HG03097 (cell line): ENCODE measurements at regions not wholly inside any gene's neighbourhood (a gene's known extent, or its start where the extent isn't known, plus 50 kb on each side); places are given as distances from the start of the nearest gene placed in this dataset.
"Not testable (repeated sequence)": the region's sequence is repeated elsewhere in the genome, so short reads cannot be mapped to it uniquely, and the experiment has no call there.

Experiments
- ATAC-seq: cut with Tn5 transposase; IDR thresholded peaks from one replicate; pipeline ENCODE4 v1.9.1; 2021; ENCODE audit not compliant: unreplicated experiment, low FRiP score

DNA sequence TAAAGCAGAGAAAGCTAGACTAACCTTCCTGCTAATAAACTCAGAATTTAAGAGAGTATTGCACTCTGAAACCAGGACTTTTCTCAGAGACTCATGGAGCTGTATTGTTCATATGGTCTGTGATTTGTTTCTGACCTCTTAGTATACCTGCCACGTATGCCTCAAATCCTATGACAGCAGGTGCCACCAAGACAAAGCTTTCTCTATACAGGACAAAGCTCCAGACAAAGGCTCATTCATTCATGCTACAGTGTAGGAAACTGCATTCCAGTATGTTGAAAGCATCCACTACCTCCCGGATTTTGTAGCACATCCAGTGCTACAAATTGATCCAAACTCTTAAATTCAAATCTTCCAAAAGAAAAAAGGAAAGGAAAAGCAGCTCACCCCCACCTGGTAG, 178.3 kb downstream of the CHIC2 start:
- ATAC-seq: no peak

DNA sequence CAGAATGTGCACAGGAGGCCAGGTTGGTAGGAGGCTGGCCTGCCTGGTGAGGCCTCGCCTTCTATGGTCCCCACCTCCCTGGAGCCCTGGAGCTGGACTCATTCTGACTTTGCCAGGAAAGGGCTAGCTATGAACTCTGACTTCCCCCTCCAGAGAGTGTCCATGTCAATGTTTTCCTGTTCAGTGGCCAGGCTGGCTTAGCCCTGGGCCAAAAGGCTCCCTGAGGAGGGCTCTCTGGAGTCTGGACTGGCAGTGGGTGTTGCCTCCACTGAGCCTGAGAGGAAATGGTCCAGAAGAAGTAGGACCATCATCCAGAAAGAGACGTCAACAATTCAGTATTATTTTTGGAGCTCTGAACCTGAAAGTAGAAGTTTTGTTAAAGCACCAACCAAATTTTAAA, 178.7 kb downstream of the CHIC2 start:
- no peak for ATAC-seq

DNA sequence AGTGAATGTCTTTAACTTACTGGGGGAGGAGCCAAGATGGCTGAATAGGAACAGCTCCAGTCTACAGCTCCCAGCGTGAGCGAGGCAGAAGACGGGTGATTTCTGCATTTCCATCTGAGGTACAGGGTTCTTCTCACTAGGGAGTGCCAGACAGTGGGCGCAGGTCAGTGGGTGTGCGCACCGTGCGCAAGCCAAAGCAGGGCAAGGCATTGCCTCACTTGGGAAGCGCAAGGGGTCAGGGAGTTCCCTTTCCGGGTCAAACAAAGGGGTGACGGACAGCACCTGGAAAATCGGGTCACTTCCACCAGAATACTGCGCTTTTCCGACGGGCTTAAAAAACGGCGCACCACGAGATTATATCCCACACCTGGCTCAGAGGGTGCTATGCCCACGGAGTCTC, 187.3 kb downstream of the CHIC2 start:
- ATAC-seq: not testable (repeated sequence)

DNA sequence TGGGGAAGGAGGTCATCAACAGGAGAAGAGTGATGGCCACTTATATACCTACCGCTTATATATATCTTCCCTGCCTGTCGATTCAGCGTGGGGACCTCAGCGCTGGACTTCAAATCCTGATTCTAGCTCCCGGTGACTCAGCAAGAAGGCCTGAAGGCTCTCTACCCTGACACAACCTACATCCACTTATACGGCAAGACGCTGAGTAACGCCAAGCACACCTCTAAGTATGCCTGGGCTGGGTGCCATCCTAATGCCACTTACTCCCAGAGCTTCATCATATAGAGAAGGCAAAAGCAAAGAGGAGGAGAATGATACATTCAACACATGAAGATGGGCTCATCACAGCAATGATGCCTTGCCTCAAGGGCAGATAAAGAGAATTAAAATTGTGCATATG, 198.3 kb downstream of the CHIC2 start:
- no peak for ATAC-seq

DNA sequence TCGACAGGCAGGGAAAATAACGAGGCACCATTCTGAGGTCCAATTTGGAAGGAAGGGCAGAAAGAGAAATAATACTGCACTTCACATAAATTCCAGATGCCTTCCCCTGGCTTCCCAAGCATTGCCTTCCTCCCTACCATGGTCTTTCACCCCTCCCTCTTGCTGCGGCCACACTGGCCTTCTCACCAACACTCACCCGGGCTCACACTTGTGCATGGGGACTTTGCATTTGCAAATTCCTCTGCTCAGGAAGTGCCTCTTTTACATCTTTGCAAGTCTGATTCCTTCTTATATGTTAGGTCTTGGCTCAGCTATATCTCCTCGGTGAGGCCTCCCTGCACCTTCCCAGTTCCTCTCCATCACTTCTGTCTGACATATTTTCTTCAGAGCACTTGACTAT, 199.4 kb downstream of the CHIC2 start:
- ATAC-seq: no peak

GRCh38 chr4:53863736-53864365, 200.6 kb downstream of the CHIC2 start:
- ATAC-seq: no peak

DNA sequence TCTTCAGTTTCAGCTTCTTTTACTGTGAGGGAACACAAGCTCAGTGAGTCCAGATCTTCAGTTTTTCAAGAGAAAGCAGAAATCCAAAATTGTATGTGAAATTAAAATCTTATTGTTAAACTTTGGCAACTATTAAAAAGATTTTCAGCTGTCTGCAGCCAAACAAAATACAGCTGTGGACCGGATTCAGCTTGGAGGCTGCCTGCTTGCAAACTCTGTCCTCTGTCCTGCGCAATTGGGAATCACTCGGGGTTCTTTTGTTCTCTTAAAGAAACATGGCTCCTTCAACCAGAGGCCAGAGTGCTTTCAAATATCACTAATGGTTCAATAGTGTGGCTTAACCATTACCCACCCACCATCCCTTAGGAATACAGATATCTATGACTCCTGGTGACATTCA, 201.2 kb downstream of the CHIC2 start:
- ATAC-seq: no peak

DNA sequence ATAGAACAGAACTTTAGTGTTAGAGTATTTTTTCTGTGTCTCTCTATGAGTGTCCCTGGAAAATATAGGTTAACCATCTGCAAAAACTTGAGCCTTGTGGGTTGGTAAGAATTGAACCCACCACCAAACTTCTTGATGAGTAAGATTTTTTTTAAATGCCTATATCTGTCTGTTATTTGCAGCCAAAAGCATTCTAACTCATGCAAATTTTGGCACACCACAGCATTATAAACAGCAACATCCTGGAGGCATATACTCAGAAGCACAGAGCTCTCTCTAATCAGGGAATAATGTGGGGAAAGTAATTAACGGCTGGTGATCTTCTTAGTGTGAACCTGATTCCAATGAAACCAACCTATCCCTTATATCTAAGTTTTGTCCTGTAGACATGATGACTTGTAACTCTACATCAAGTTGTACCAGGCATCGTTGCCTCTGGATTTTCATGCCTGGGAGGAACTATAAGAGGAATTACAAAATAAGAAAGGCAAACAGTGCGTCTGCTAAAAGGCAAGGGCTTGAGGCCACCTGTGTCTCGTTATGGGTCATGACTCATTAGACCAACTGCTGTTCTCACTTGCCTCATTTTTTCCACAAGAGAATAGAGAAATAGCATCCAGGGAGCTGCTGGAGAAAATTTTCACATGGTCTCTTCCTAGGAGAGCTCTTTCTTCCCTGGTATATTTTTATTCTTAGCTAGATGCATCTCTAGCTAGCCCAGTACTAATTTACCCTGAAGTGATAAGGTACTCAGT, 202.4 kb downstream of the CHIC2 start:
- no peak for ATAC-seq

- ATAC-seq: no peak
Observed at GRCh38 chr4:53859305-53859704, 205.1 kb downstream of the CHIC2 start.

DNA sequence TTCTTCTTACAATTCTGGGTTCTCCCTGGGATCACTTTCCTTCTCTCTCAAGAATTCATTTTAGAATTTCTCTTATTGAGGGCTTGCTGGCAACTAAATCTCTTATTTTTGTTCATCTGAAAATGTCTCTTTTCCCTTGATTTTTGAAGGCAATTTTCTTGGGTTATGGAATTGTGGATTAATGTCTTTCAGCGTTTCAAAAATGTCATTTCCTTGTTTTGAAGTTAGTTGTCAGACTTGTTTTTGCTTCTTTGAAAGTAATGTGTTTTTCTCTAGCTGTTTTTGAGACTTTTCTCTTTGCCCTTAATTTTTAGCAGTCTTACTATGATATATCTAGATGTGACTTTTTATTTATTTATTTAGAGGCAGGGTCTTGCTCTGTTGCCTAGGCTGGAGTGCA, 205.7 kb downstream of the CHIC2 start:
- no peak for ATAC-seq

GRCh38 chr4:53855581-53856250, 208.7 kb downstream of the CHIC2 start:
- ATAC-seq: no peak

GRCh38 chr4:53854991-53855568, 209.3 kb downstream of the CHIC2 start:
- ATAC-seq: no peak

GRCh38 chr4:53852343-53852742, 212.1 kb downstream of the CHIC2 start:
- ATAC-seq: no peak

- ATAC-seq: no peak
Observed at GRCh38 chr4:53847965-53848364, 216.4 kb downstream of the CHIC2 start.

- ATAC-seq: no peak
Observed at GRCh38 chr4:53844551-53844950, 219.9 kb downstream of the CHIC2 start.

- no peak for ATAC-seq
Observed at GRCh38 chr4:53844133-53844532, 220.3 kb downstream of the CHIC2 start.

DNA sequence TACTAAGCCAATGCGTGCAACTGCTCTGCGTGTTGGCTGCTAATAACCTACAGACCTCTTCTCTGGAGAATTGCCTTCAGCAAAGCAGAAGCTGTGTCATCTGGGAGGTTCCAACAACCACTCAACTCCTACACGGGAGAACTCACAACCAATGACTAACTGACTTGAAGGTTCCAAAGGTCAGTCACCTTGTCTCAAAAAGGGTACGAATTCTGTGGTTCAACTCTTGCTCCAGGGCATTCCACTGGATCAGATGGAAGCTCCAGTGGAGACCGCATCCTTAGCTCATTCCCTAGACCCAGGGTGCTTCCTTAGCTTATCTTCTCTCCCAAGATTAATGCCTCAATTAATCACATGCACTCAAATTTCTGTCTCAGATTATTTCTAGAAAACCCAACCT, 222.7 kb downstream of the CHIC2 start:
- no peak for ATAC-seq

- no peak for ATAC-seq
Observed at GRCh38 chr4:53840643-53841042, 223.8 kb downstream of the CHIC2 start.

DNA sequence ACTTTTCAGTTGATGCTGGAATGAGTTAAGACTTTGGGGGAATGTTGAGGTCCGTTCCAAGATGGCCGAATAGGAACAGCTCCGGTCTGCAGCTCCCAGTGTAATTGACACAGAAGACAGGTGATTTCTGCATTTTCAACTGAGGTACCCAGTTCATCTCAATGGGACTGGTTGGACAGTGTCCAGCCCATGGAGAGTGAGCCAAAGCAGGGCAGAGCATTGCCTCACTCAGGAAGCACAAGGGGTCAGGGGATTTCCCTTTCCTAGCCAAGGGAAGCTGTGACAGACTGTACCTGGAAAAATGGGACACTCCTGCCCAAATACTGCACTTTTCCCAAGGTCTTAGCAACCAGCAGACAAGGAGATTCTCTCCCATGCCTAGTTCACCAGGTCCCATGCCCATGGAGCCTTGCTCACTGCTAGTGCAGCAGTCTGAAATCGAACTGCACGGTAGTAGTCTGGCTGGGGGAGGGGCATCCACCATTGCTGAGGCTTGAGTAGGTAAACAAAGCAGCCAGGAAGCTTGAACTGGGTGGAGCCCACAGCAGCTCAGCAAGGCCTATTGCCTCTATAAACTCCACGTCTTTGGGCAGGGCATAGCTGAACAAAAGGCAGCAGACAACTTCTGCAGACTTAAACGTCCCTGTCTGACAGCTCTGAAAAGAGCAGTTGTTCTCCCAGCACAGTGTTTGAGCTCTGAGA, 231.0 kb downstream of the CHIC2 start:
- ATAC-seq: not testable (repeated sequence)

DNA sequence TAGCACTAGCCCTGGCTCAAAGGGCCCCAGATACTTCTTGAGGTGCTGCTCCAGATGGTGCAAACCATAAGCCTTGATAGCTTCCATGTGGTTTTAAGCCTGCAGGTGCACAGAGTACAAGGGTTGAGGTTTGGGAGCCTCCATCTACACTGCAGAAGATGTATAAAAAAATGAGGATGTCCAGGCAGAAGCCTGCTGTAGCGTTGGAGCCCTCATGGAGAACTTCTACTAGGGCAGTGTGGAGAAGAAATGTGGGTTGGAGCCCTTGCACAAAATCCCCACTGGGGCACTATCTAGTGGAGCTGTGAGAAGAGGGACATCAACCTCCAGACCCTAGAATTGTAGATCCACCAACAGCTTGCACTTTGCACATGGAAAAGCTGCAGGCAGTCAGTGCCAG, 231.9 kb downstream of the CHIC2 start:
- ATAC-seq: no peak

GRCh38 chr4:53830511-53830910, 233.9 kb downstream of the CHIC2 start:
- ATAC-seq: no peak
